ENCODE measurements at regions not wholly inside any gene's neighbourhood (a gene's known extent, or its start where the extent isn't known, plus 50 kb on each side); places are given as distances from the start of the nearest gene placed in this dataset.

GRCh38 chr7:152594801-152595200, 81.1 kb downstream of the XRCC2 start:
- TF ChIP-seq CTCF (IDR thresholded peaks at IDR 0.05; ENCODE audit: low read length) (no peak), EZH2phosphoT487 (IDR thresholded peaks at IDR 0.05; ENCODE audit: low read length) (no peak)

Measured in MM.1S (cell line).